ENCODE measurements at regions not wholly inside any gene's neighbourhood (a gene's known extent, or its start where the extent isn't known, plus 50 kb on each side); places are given as distances from the start of the nearest gene placed in this dataset.
"Not testable (repeated sequence)": the region's sequence is repeated elsewhere in the genome, so short reads cannot be mapped to it uniquely, and the experiment has no call there.

DNA sequence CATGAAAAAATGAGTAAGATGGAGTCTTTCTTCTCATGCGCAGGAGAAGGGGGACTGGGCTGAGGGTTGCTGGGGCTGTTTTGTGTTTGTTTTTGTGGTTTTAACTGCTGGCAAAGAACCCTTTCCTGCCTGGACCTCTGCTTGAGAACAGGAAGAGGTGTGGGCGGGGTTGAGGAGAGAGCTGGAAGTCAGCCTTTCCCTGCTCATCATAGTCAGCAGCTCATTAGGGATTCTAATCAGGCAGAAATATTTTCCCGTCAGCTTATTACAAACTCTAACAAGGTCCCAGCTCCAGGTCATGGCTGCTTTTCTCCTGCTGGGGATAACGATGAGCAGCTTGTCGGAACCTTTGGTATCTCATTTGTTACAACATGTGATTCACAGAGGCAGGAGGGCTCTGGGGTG, 185.0 kb upstream of the NRXN3 start:
- DNase-seq, result no peak

DNA sequence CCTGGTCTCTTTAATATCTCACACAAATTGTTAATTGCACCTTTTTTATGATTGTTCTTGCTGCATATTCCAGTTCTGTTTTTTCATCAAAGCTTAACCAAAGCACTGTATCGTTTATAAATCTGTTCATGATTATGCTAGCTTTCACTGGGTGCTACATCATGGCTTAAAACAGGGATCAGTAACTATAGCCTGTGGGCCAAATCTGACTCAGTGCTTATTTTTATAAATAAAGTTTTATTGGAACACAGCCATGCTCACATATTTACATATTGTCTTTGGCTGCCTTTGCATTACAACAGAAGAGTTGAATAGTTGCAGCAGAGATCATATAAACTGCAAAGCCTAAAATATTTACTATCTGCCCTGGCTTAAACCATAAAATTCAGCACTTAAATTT, 183.4 kb upstream of the NRXN3 start:
- no peak for DNase-seq

DNA sequence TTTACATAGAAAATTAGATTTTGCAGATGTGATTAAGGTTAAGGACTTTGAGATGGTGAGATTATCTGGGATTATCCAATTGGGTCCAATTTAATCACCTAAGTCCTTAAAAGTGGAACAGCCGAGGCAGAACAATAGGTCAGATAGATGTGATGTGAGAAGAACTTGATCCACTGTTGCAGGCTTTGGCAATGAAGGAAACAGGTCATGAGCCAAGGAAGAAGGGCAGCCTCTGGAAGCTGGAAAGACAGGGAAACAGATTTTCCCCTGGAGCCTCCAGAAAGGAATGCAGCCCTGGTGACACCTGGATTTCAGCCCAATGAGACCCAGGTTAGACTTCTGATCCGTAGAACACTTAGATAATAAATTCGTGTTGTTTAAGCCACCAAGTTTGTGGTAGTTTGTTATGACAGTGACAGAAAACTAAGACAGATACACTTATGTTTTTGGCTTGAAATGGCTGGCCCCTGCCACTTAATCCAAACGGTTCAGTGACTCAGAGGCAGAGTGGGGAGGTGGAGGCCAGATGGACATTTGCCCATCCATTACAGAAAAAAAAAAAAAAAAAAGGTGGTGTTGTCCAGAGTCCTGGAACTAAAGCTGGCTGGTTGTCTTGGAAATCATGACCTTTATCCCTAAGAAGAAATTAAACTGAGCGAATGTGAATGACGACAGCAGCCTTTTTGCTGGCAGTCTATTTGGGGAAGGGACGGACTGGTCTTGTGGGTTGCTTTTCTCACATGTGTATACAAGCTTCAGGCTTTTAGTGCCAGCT, 181.9 kb upstream of the NRXN3 start:
- no peak for DNase-seq

DNA sequence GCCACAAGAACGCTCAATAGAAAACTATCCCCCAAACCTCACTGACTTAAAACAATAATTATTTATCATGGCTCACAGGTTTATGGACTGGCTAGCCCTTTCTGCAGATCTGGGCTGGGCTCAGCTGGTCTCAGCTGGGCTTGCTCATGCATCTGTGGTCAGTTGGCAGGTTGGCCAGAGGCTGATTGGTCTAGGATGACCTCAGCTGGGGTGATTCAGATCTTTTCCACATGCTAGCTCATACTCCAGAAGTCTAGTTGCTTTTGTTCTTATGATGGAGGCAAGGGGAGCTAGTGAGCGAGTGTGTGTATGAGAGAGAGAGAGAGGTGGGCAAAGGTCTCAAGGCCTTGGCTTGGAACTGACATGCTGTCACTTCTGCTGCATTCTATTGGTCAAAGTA, 181.2 kb upstream of the NRXN3 start:
- no peak for DNase-seq

- no peak for DNase-seq
These were observed 180.7 kb upstream of the NRXN3 start for GRCh38 chr14:77989441-77989991.

GRCh38 chr14:77990337-77990736, 179.8 kb upstream of the NRXN3 start:
- no peak for DNase-seq

- no peak for DNase-seq
These were observed 178.9 kb upstream of the NRXN3 start for GRCh38 chr14:77991128-77991772.

- DNase-seq, result peak; percentile 75
These were observed 164.8 kb upstream of the NRXN3 start for GRCh38 chr14:78005325-78005724.

DNA sequence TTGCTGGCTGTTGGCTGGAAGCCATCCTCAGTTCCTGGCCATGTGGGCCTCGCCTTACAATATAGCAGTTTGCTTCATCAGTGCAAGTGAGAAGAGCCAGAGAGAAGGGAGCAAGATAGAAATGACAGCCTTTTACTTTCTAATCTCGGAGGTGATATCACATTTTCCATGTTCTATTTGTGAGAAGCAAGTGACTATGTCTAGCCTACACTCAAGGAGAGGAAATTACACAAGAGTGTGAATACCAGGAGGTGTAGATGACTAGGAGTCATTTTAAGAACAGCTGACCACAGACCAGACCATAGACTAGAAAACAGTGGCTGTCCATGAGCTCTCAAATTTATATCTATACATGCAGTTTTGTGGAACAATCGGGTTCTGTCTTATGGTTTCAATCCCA, 163.0 kb upstream of the NRXN3 start:
- peak; percentile 45 for DNase-seq

DNA sequence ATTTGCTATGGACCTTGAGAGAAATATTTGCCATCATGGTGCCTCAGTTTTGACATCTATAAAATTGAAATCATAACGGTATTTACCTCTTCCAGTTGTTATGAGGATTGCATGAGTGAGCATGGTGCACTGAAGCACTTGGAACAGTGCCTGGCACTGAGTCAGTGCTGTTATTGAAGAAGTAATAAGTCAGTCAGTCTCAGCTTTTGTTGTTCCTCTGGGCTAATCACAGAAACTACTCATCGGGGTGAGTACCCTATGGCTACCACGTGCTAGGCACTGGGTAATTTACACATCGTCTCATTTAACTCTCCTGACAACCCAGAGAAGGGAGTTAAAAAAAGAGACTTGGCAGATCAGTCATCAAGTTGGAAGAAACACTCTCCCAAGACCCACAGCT, 159.5 kb upstream of the NRXN3 start:
- no peak for DNase-seq

DNA sequence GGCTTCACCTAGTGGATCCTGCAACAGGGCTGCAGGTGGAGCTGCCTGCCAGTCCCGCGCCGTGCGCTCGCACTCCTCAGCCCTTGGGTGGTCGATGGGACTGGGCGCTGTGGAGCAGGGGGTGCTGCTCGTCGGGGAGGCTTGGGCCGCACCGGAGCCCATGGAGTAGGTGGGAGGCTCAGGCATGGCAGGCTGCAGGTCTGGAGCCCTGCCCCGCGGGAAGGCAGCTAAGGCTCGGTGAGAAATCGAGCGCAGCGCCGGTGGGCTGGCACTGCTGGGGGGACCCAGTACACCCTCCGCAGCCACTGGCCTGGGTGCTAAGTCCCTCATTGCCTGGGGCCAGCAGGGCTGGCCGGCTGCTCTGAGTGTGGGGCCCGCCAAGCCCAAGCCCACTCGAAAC, 156.3 kb upstream of the NRXN3 start:
- not testable (repeated sequence) for DNase-seq

DNA sequence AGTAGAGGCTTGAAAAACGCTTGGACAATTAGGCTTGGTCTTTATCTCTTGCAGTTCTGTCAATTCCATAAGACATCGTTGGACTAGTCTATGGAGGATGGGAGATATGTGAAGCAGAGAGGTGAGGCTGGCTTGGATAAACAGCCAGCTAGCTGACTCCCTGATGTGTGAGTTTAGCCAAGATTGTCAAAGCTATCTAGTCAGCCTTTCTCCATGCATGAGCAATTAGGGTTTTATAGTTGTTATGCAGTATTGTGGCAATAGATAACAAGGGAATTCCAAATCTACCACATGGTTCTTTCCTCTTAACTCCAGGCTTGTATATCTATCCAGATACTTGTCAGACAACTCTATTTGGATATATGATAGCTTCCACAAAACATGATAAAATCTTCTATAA, 153.6 kb upstream of the NRXN3 start:
- no peak for DNase-seq

- DNase-seq, result no peak
These were observed 151.9 kb upstream of the NRXN3 start for GRCh38 chr14:78018283-78018682.

DNA sequence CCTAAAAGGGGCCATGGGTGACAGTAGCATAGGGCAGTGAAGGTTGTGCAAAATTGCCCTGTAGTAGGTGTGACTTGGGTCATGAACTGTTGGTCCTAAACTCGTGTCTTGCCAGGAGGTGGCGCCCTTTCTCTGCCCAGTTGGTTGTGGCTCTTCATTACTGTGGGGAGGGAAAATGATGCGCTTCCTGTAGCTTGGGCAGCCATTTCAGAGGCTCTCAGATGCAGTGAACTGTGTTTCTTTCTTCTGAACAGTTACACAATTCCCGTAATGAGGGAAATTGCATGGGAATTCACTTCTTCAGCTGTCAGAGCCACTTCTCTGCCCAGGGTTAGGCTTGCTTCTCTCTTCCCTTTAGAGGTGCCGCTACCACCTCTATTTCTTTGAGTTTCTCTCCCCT, 148.1 kb upstream of the NRXN3 start:
- DNase-seq, result peak; percentile 78

- DNase-seq, result no peak
These were observed 147.1 kb upstream of the NRXN3 start for GRCh38 chr14:78023112-78023511.

DNA sequence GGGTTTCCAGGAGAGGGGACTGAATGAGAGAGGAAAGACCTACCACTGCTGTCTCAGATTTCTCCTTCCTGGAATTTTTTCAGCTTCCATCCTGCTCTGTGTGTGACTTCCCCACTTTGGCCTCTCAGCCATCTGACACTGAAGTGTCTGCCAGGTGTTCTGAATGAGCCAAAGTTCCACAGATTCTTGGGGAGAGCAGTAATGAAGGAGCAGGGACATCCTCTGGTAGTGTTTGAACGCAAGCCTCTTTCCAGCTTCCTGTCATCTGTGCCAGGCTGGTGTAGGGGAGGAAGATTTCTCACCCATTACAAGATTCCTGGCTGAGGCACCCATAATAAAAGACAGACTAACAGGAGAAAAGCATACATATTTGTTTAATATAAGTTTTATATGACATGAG, 141.7 kb upstream of the NRXN3 start:
- no peak for DNase-seq

DNA sequence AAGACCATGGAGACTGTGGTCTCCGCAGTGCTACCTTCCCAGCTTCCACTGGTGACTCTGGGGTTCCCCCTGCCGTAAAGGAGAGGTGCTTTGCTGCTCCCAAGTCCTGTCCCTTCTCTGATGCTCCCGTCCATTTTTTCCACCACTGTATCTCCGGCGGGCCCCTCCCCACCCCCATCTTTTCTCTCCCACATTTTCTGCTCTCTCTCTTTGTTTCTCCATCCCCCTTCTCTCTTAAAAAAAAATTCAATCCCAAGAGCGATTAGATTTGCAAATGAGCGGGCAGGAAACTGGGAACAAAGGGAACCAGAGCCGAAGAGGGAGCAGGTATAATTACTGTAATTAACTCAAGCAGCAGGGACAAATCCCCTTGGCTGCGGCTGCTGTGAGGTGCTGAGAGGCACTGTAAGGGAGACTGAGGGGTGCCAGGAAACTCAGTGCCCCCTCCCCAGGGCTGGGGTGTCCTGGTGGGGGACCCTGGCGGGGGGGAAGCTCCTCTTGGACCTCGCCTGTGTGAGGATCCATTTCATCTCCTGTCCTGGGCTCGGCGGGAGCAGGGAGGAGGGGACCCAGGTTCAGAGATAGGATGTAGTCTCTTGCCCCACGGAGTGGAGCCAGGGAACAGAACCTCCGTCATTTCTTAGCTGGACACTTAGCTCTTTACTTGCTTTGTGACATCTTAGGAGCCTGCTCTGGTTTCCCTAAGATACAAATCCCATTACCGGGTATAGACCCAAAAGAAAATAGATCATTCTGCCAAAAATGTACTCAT, 140.4 kb upstream of the NRXN3 start:
- DNase-seq, result no peak

DNA sequence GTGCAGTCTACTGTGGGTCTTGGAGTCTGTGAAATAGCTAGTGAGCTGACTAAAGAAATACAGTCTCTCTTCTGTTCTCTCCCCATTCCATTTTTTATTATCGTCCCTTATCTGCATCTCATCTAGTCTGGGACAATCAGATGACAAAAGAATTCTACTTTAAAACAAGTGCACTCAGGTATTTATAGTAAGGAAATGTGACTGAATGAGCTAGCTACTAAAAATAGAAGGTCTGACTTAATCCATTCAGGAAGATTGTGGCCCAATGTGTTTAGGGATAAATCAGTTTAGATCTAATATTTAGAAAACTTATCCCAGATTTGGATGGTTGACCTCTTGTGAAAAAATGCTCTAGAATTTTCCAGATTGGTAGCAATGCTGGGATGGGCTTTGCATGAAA, 126.8 kb upstream of the NRXN3 start:
- no peak for DNase-seq

DNA sequence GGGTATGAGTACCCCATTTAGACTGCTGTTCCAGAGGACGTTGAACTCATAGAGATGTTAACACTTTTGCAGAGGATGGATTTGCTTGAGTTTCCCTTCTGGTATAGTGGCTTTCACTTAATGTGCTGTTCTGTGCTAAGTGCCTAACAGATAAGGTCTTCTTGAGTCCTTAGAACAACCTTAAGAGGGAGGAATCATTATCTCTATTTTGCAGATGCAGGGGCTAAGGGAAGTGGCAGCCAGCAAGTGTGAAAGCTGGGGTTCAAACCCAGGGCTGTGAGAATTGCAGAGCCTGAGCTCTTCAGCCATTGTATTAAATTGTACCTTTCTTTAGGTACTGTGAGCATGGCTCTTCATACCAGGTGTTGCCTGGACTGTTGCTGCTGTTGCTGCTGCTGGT, 122.1 kb upstream of the NRXN3 start:
- no peak for DNase-seq

- DNase-seq, result not testable (repeated sequence)
These were observed 113.3 kb upstream of the NRXN3 start for GRCh38 chr14:78056890-78057289.

DNA sequence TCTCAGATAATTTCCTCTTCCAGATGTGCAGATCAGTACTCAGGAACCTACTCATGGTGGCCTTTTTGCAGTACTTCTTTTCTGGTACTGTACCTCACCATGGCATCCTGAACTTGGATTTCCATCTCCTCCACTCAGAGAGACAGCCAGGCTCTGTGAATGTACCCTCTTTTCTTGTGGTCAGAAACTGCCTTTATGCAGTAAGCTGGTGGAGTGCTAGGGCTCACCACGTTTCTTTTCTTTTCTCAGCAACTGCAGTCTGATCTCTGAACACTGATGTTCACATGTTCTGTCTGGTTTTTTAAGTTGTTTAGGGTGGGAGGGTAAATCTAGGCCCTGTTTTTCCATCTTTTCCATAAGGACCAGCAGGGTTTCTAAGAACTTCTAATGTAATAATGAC, 99.8 kb upstream of the NRXN3 start:
- DNase-seq, result no peak

DNA sequence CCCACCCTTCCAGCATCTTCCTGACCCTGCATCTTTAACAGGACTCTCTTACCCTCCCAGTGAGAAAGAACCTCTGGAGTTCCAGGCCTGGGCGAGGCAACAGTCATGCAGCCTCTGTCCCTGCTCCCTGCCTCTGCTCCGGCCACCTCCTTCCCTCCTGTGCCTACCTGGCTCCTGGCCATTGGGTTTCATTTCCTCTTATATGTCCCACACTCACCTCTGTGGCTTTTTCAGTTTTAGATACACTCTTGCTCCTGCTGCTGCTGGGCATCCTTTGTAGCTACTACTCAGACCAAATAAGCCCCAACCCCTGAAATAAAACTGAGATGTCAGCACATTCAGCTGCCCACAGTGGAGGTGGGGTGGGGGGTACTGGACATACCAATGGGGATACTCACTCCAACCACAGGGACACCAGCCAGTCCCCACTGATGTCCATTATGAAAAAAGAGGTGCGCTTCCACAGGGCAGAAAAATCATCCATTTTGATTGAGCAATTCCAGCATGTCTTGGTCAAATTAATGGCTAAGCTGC, 99.1 kb upstream of the NRXN3 start:
- DNase-seq, result no peak

DNA sequence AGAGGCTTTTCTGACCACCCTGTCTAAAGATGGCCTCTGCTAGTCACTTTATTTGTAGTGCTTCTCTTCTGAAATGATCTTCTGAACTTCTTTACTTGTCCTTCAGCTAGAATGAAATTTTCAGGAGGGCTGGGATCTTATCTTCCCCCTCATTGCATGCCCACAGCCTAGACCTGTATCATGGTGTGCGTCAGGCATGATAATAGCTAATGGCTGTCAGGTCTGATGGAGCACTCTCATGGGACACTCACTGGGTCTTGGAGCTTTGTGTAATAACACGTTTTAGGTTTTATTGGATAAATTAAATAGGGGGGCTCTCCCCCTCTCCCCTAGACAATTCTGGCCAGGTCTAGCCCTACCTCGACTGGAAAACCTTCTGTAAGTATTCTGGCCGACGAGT, 97.1 kb upstream of the NRXN3 start:
- no peak for DNase-seq

DNA sequence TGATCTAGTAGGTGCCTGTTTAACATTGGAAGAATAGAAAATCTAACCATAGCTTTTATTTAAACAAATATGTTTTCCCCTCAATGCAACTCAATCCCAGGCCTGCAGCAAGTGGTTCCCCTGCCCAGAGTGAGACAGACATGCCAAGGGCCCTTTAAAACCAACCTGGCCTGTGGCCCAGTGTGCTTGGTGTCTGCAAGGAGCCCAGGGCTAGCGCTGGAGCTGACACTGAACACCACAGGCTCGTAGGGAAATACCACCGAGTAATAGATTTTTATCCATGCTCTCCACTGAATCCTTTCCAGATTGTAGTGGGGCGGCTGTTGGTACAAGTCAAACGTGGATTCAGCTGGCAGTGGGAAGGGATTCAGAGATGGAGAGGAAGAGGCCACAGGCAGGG, 95.6 kb upstream of the NRXN3 start:
- DNase-seq, result no peak
